Testis (tissue), 2 donors: ENCODE measurements at regions not wholly inside any gene's neighbourhood (a gene's known extent, or its start where the extent isn't known, plus 50 kb on each side); places are given as distances from the start of the nearest gene placed in this dataset.

Experiments
- DNase-seq: peaks from one replicate; pipeline ENCODE4 v3.0.0-alpha.2; 2019
- H3K27ac ChIP-seq, 2 donors: fragments of 200-600 bp; sonication (generic); one replicate each; pipeline ENCODE4 v1.5.1; 2019
- H3K27me3 ChIP-seq: fragments of 200-600 bp; sonication (generic); one replicate; pipeline ENCODE4 v1.5.1; 2019
- H3K36me3 ChIP-seq: fragments of 200-600 bp; sonication (generic); one replicate; pipeline ENCODE4 v1.5.1; 2017; ENCODE audit warnings: low read depth; ENCODE audit errors: missing control alignments
- H3K4me1 ChIP-seq: fragments of 200-600 bp; sonication (generic); one replicate; pipeline ENCODE4 v1.5.1; 2019
- H3K4me3 ChIP-seq, 2 donors: fragments of 200-600 bp; sonication (generic); one replicate each; pipeline ENCODE4 v1.5.1; 2017 to 2019
- H3K9me3 ChIP-seq: fragments of 200-600 bp; sonication (generic); one replicate; pipeline ENCODE4 v1.5.1; 2017
- POLR2A ChIP-seq: fragments of 450-650 bp; IDR thresholded peaks from one replicate; pipeline ENCODE4 v1.6.1; 2017; ENCODE audit warnings: antibody characterized with exemption, mild to moderate bottlenecking, moderate library complexity
- WGBS, 2 donors: methylation state at CpG; one replicate each; pipeline ENCODE4 v1.1.5; 2018; 5-methylcytosine and 5-hydroxymethylcytosine counted together
- intact Hi-C: fragments of 100-400 bp; cut with DNase I; formaldehyde crosslinking; loops from one replicate; pipeline ENCODE4 v1.15.1; 2023; ENCODE audit warnings: low total_unique reads
- TF ChIP-seq, protein P1 (sequence below), 3 experiments: fragments of 450-650 bp in 2 of 3; fragments of 200-600 bp in 1 of 3; sonication (generic) in 1 of 3; IDR thresholded peaks; one replicate each; pipeline ENCODE4 v1.5.1; 2016 to 2019; ENCODE audit warnings: antibody characterized with exemption in 3 of 3, mild to moderate bottlenecking in 2 of 3, moderate library complexity in 1 of 3

GRCh38 chr1:191977874-191978506, 180.3 kb upstream of the RGS18 start:
- Histone ChIP-seq H3K9me3 (no peaks in the 10 kb centered on the region), H3K36me3 (no peaks in the 10 kb centered on the region), H3K4me3 (no peak overlapping the region), H3K27ac (no peak overlapping the region), H3K27me3 (no peaks in the 10 kb centered on the region), H3K4me1 (no peaks in the 10 kb centered on the region)
- no peak for DNase-seq
- WGBS, 2 donors, result 93 to 94% methylated on average over 1 of the region's 1 CpG
- no peak for TF ChIP-seq POLR2A
- TF ChIP-seq, protein P1, sequence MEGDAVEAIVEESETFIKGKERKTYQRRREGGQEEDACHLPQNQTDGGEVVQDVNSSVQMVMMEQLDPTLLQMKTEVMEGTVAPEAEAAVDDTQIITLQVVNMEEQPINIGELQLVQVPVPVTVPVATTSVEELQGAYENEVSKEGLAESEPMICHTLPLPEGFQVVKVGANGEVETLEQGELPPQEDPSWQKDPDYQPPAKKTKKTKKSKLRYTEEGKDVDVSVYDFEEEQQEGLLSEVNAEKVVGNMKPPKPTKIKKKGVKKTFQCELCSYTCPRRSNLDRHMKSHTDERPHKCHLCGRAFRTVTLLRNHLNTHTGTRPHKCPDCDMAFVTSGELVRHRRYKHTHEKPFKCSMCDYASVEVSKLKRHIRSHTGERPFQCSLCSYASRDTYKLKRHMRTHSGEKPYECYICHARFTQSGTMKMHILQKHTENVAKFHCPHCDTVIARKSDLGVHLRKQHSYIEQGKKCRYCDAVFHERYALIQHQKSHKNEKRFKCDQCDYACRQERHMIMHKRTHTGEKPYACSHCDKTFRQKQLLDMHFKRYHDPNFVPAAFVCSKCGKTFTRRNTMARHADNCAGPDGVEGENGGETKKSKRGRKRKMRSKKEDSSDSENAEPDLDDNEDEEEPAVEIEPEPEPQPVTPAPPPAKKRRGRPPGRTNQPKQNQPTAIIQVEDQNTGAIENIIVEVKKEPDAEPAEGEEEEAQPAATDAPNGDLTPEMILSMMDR (IDR thresholded peaks at IDR 0.05), result no peak
- intact Hi-C loops, result no loop called here

GRCh38 chr1:191984856-191985255, 173.4 kb upstream of the RGS18 start:
- 61 to 66% methylated on average over 6 of the region's 6 CpGs for WGBS, 2 donors
- intact Hi-C loops, result no loop called here
- DNase-seq, result no peak

DNA sequence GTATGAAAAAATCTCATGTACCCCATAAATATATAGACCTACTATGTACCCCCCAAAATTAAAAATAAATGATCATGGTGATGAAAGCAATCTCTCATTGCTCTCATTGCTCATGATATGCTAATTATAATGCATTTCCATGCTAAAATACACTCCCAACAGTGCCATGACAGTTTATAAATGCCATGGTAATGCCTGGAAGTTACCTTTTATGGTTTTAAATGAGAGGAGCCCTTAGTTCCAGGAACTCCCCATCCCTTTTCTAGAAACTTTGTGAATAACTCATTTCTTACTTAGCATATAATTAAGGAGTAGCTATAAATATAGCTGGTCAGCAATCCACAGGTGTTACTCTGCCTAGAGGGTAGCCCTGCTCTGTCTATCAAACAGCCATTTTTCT, 166.1 kb upstream of the RGS18 start:
- Histone ChIP-seq H3K36me3 (no peaks in the 10 kb centered on the region), H3K9me3 (no peaks in the 10 kb centered on the region), H3K27me3 (no peaks in the 10 kb centered on the region), H3K27ac (no peak overlapping the region), H3K4me1 (no peaks in the 10 kb centered on the region), H3K4me3 (no peak overlapping the region)
- DNase-seq, result no peak
- TF ChIP-seq, protein P1 (IDR thresholded peaks at IDR 0.05), result no peak
- no peak for TF ChIP-seq POLR2A
- intact Hi-C loops, result no loop called here

More at GRCh38 chr1:191984856-191985255, 173.4 kb upstream of the RGS18 start:
- Histone ChIP-seq H3K9me3 (no peaks in the 10 kb centered on the region), H3K27ac (no peak overlapping the region), H3K36me3 (no peaks in the 10 kb centered on the region), H3K27me3 (no peaks in the 10 kb centered on the region), H3K4me3 (no peak overlapping the region), H3K4me1 (no peaks in the 10 kb centered on the region)
- no peak for TF ChIP-seq POLR2A
- TF ChIP-seq, protein P1 (IDR thresholded peaks at IDR 0.05), result no peak

DNA sequence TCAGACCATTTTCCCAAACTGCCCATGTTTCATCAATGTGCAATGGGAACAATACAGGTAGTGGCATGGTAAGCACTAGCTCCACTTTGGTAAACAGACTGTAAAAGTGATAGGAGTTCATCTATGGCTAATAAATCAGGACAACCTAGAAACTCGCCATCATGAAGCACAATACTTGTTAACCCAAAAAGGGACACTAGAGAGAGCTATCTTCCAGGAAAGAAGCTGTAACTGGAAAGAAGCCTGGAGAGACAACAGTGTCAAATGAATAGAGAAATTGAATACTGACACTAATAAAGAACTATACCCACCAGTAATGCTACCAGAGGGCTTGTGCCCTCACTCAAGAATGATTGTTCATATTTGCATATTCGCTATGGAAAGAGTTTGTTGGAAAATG, 164.7 kb upstream of the RGS18 start:
- no peaks in the 10 kb centered on the region for H3K9me3 ChIP-seq
- intact Hi-C loops, result no loop called here
- no peak for TF ChIP-seq POLR2A
- no peaks in the 10 kb centered on the region for H3K36me3 ChIP-seq
- DNase-seq, result no peak
- no peaks in the 10 kb centered on the region for H3K4me1 ChIP-seq
- H3K27me3 ChIP-seq, result no peaks in the 10 kb centered on the region
- WGBS, 2 donors, result 78 to 82% methylated on average over 2 of the region's 2 CpGs
- no peak overlapping the region for H3K27ac ChIP-seq
- no peak overlapping the region for H3K4me3 ChIP-seq

- Histone ChIP-seq H3K4me3 (no peak overlapping the region), H3K36me3 (no peaks in the 10 kb centered on the region), H3K4me1 (no peaks in the 10 kb centered on the region), H3K27me3 (no peaks in the 10 kb centered on the region), H3K27ac (no peak overlapping the region), H3K9me3 (no peaks in the 10 kb centered on the region)
- intact Hi-C loops, result no loop called here
- WGBS, 2 donors, result 71 to 73% methylated on average over 3 of the region's 3 CpGs
- no peak for TF ChIP-seq POLR2A
- TF ChIP-seq, protein P1 (IDR thresholded peaks at IDR 0.05), result no peak
- no peak for DNase-seq
These were observed 156.2 kb upstream of the RGS18 start for GRCh38 chr1:192002063-192002462.
